ENCODE measurements at regions not wholly inside any gene's neighbourhood (a gene's known extent, or its start where the extent isn't known, plus 50 kb on each side); places are given as distances from the start of the nearest gene placed in this dataset.

DNA sequence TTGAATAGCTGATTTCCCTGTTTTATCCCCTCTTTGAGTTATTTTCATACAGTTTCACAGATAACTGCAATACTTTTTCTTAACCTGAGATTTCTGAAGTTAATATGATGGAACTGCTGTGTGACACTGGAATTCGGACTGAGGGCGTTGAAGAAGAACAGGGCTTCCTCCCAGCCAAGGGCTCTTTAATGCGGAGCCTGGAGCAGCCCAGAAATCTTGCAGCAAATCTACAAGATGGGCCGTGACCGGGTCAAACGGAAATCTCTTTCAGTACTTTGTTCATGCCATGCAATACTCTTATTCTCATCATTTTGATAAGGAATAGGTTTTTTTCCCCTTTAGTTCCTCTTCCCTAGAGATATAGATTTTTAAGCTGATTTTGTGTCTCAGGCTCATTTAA is 236.8 kb upstream of the IRX4 start:
- TF ChIP-seq, protein P1, sequence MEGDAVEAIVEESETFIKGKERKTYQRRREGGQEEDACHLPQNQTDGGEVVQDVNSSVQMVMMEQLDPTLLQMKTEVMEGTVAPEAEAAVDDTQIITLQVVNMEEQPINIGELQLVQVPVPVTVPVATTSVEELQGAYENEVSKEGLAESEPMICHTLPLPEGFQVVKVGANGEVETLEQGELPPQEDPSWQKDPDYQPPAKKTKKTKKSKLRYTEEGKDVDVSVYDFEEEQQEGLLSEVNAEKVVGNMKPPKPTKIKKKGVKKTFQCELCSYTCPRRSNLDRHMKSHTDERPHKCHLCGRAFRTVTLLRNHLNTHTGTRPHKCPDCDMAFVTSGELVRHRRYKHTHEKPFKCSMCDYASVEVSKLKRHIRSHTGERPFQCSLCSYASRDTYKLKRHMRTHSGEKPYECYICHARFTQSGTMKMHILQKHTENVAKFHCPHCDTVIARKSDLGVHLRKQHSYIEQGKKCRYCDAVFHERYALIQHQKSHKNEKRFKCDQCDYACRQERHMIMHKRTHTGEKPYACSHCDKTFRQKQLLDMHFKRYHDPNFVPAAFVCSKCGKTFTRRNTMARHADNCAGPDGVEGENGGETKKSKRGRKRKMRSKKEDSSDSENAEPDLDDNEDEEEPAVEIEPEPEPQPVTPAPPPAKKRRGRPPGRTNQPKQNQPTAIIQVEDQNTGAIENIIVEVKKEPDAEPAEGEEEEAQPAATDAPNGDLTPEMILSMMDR (IDR thresholded peaks at IDR 0.05) = no peak
- no peak for TF ChIP-seq POLR2A (IDR thresholded peaks at IDR 0.05)
